HEK293 (cell line): ENCODE measurements at regions not wholly inside any gene's neighbourhood (a gene's known extent, or its start where the extent isn't known, plus 50 kb on each side); places are given as distances from the start of the nearest gene placed in this dataset.
A peak's percentile ranks its signal among the peaks of the same experiment; 100 is the strongest.

Source experiments
- CTCF ChIA-PET: fragments of 350-600 bp; formaldehyde crosslinking; extraction: SDS; loops from one replicate; lab custom pipeline; 2021; ENCODE audit warnings: antibody characterized with exemption; lab: Yijun Ruan, JAX
- POLR2A ChIA-PET: fragments of 300-600 bp; formaldehyde crosslinking; extraction: SDS; loops from one replicate; lab custom pipeline; 2020; ENCODE audit warnings: antibody characterized with exemption, inconsistent platforms; lab: Yijun Ruan, JAX
- H3K27ac ChIP-seq: fragments of 200-500 bp; sonication (Bioruptor generic); 2 replicates; pipeline ENCODE4 v1.5.1; 2014; ENCODE audit warnings: low read depth, low read length, control low read depth, inconsistent platforms; ENCODE audit errors: extremely low read depth
- H3K36me3 ChIP-seq, 2 experiments: fragments of 200-500 bp in 1 of 2; sonication (Bioruptor generic) in 1 of 2; 1 replicate in 1 of 2; 2 replicates in 1 of 2; pipeline ENCODE4 v1.5.1; 2014 to 2017; ENCODE audit warnings: inconsistent platforms in 2 of 2, low read length in 2 of 2; ENCODE audit not compliant: control insufficient read depth in 2 of 2, insufficient read depth in 1 of 2
- H3K4me1 ChIP-seq: fragments of 200-500 bp; sonication (Bioruptor generic); 2 replicates; pipeline ENCODE4 v1.5.1; 2014; ENCODE audit warnings: mild to moderate bottlenecking, low read length, inconsistent platforms; ENCODE audit not compliant: control insufficient read depth, insufficient read depth
- H3K4me3 ChIP-seq: 2 replicates; pipeline ENCODE4 v1.5.1; 2011; ENCODE audit warnings: low read depth, mild to moderate bottlenecking, control low read depth, low read length, moderate library complexity
- H3K9me3 ChIP-seq: fragments of 200-500 bp; sonication (Bioruptor generic); 2 replicates; pipeline ENCODE4 v1.5.1; 2014; ENCODE audit warnings: low read depth, low read length, inconsistent platforms; ENCODE audit not compliant: control insufficient read depth, insufficient read depth
- GLI4 ChIP-seq: fragments of 450-650 bp; formaldehyde crosslinking; IDR thresholded peaks from 2 replicates; pipeline ENCODE4 v1.5.1; 2016; ENCODE audit warnings: missing biosample characterization, missing genetic modification characterization
- IKZF3 ChIP-seq: fragments of 450-650 bp; IDR thresholded peaks from 2 replicates; pipeline ENCODE4 v1.5.0; 2018; ENCODE audit warnings: missing biosample characterization, mild to moderate bottlenecking, missing genetic modification characterization, moderate library complexity
- KLF1 ChIP-seq: fragments of 450-650 bp; formaldehyde crosslinking; IDR thresholded peaks from 2 replicates; pipeline ENCODE4 v1.5.1; 2016; ENCODE audit warnings: missing biosample characterization, missing genetic modification characterization
- KLF8 ChIP-seq: fragments of 450-650 bp; formaldehyde crosslinking; IDR thresholded peaks from 2 replicates; pipeline ENCODE4 v1.5.1; 2016; ENCODE audit warnings: missing biosample characterization, missing genetic modification characterization
- KLF9 ChIP-seq: fragments of 450-650 bp; formaldehyde crosslinking; IDR thresholded peaks from 2 replicates; pipeline ENCODE4 v1.5.1; 2016; ENCODE audit warnings: missing biosample characterization, missing genetic modification characterization, low read depth
- YY2 ChIP-seq: fragments of 450-650 bp; formaldehyde crosslinking; IDR thresholded peaks from 2 replicates; pipeline ENCODE4 v1.5.1; 2016; ENCODE audit warnings: missing biosample characterization, missing genetic modification characterization
- ZBTB49 ChIP-seq: fragments of 450-650 bp; formaldehyde crosslinking; IDR thresholded peaks from 2 replicates; pipeline ENCODE4 v1.5.1; 2016; ENCODE audit warnings: missing biosample characterization, missing genetic modification characterization, low read depth
- ZBTB8A ChIP-seq: fragments of 450-650 bp; formaldehyde crosslinking; IDR thresholded peaks from 2 replicates; pipeline ENCODE4 v1.5.1; 2016; ENCODE audit warnings: missing biosample characterization, missing genetic modification characterization
- ZIC2 ChIP-seq: fragments of 450-650 bp; formaldehyde crosslinking; IDR thresholded peaks from 2 replicates; pipeline ENCODE4 v1.5.1; 2016; ENCODE audit warnings: missing biosample characterization, missing genetic modification characterization
- ZNF148 ChIP-seq: fragments of 450-650 bp; formaldehyde crosslinking; IDR thresholded peaks from 2 replicates; pipeline ENCODE4 v1.5.0; 2017; ENCODE audit warnings: missing biosample characterization, missing genetic modification characterization, borderline replicate concordance
- ZNF157 ChIP-seq: fragments of 450-650 bp; formaldehyde crosslinking; IDR thresholded peaks from 2 replicates; pipeline ENCODE4 v1.5.1; 2016; ENCODE audit warnings: missing biosample characterization, missing genetic modification characterization
- ZNF184 ChIP-seq: fragments of 450-650 bp; IDR thresholded peaks from 2 replicates; pipeline ENCODE4 v1.5.1; 2018; ENCODE audit warnings: missing biosample characterization, mild to moderate bottlenecking, missing genetic modification characterization
- ZNF211 ChIP-seq: fragments of 450-650 bp; formaldehyde crosslinking; IDR thresholded peaks from 2 replicates; pipeline ENCODE4 v1.5.1; 2016; ENCODE audit warnings: low read depth, missing biosample characterization, missing genetic modification characterization
- ZNF394 ChIP-seq: fragments of 450-650 bp; formaldehyde crosslinking; IDR thresholded peaks from 2 replicates; pipeline ENCODE4 v1.5.1; 2016; ENCODE audit warnings: missing biosample characterization, missing genetic modification characterization, mild to moderate bottlenecking, moderate library complexity, borderline replicate concordance
- ZNF433 ChIP-seq: fragments of 450-650 bp; formaldehyde crosslinking; IDR thresholded peaks from 2 replicates; pipeline ENCODE4 v1.5.1; 2016; ENCODE audit warnings: missing biosample characterization, missing genetic modification characterization, low read depth
- ZNF571 ChIP-seq: fragments of 450-650 bp; formaldehyde crosslinking; IDR thresholded peaks from 2 replicates; pipeline ENCODE4 v1.5.0; 2017; ENCODE audit warnings: missing biosample characterization, missing genetic modification characterization
- ZNF585B ChIP-seq: fragments of 450-650 bp; formaldehyde crosslinking; IDR thresholded peaks from 2 replicates; pipeline ENCODE4 v1.5.1; 2016; ENCODE audit warnings: missing biosample characterization, missing genetic modification characterization
- ZNF596 ChIP-seq: fragments of 450-650 bp; IDR thresholded peaks from 2 replicates; pipeline ENCODE4 v1.5.0; 2018; ENCODE audit warnings: missing biosample characterization, mild to moderate bottlenecking, missing genetic modification characterization, moderate library complexity
- ZNF654 ChIP-seq: fragments of 450-650 bp; formaldehyde crosslinking; IDR thresholded peaks from 2 replicates; pipeline ENCODE4 v1.5.1; 2016; ENCODE audit warnings: low read depth, missing biosample characterization, missing genetic modification characterization
- ZNF658 ChIP-seq: fragments of 450-650 bp; formaldehyde crosslinking; IDR thresholded peaks from 2 replicates; pipeline ENCODE4; 2016; ENCODE audit warnings: missing biosample characterization, missing genetic modification characterization
- ZNF768 ChIP-seq: fragments of 450-650 bp; formaldehyde crosslinking; IDR thresholded peaks from 2 replicates; pipeline ENCODE4 v1.5.1; 2018; ENCODE audit warnings: missing biosample characterization, mild to moderate bottlenecking, missing genetic modification characterization
- ZSCAN5A ChIP-seq: fragments of 450-650 bp; formaldehyde crosslinking; IDR thresholded peaks from 2 replicates; pipeline ENCODE4 v1.5.1; 2016; ENCODE audit warnings: missing biosample characterization, missing genetic modification characterization

GRCh38 chr9:111144741-111145140 lies 106.5 kb upstream of the LPAR1 start (continued):
- TF ChIP-seq ZSCAN5A (tag by site-specific recombination) = no peak
- TF ChIP-seq YY2 = no peak
- TF ChIP-seq ZNF184 (tag by site-specific recombination) = no peak

- POLR2A ChIA-PET = no interaction called here
- CTCF ChIA-PET = no interaction called here
- TF ChIP-seq ZNF157 (tag by site-specific recombination) (no peak), ZNF571 (no peak), ZNF658 (tag by site-specific recombination) (no peak), KLF8 (no peak), ZNF148 (tag by site-specific recombination) (no peak), KLF1 (tag by site-specific recombination) (no peak), ZNF596 (tag by site-specific recombination) (no peak), IKZF3 (tag by site-specific recombination) (no peak), ZNF768 (no peak), ZIC2 (tag by site-specific recombination) (no peak)
- Histone ChIP-seq H3K4me3 (no peak overlapping the region), H3K27ac (no peak overlapping the region), H3K4me1 (no peaks in the 10 kb centered on the region), H3K36me3 (no peaks in the 10 kb centered on the region), H3K9me3 (no peaks in the 10 kb centered on the region)
Observed at GRCh38 chr9:111136180-111136579, 97.9 kb upstream of the LPAR1 start.

GRCh38 chr9:111131211-111131610 lies 92.9 kb upstream of the LPAR1 start:
- Histone ChIP-seq H3K4me1 (no peaks in the 10 kb centered on the region), H3K36me3 (no peaks in the 10 kb centered on the region), H3K4me3 (no peak overlapping the region), H3K9me3 (no peaks in the 10 kb centered on the region), H3K27ac (no peak overlapping the region)
- TF ChIP-seq ZBTB8A = no peak
- no peak for TF ChIP-seq ZNF433
- TF ChIP-seq ZNF596 (tag by site-specific recombination) = no peak
- TF ChIP-seq ZNF394 = no peak
- no peak for TF ChIP-seq KLF9 (tag by site-specific recombination)
- no peak for TF ChIP-seq ZNF654
- ChIA-PET POLR2A (no interaction called here), CTCF (interaction anchor here (0.7 to 1.0 kb wide), 2 partner anchors 10 to 18 kb away, joined by 3 to 4 read pairs; no protein-coding TSS in a partner anchor)

- CTCF ChIA-PET = no interaction called here
- no peak overlapping the region for H3K27ac ChIP-seq
- TF ChIP-seq ZNF211 (tag by site-specific recombination) (no peak), ZBTB49 (tag by site-specific recombination) (no peak), GLI4 (tag by site-specific recombination) (no peak), ZNF585B (peak; percentile 76)
- TF ChIP-seq, all 188 proteins: peak for 1
Observed at GRCh38 chr9:111120526-111120925, 82.3 kb upstream of the LPAR1 start.

More at GRCh38 chr9:111120526-111120925, 82.3 kb upstream of the LPAR1 start:
- Histone ChIP-seq H3K9me3 (no peaks in the 10 kb centered on the region), H3K4me3 (no peak overlapping the region), H3K36me3 (no peaks in the 10 kb centered on the region), H3K4me1 (no peaks in the 10 kb centered on the region)
- POLR2A ChIA-PET = no interaction called here
